ENCODE measurements at regions not wholly inside any gene's neighbourhood (a gene's known extent, or its start where the extent isn't known, plus 50 kb on each side); places are given as distances from the start of the nearest gene placed in this dataset.

GRCh38 chr3:117479095-117479494 lies 769.5 kb downstream of the TUSC7 start:
- H3K36me3 ChIP-seq (ENCODE audit: low read depth) = no peaks in the 10 kb centered on the region
- no peaks in the 10 kb centered on the region for H3K9me3 ChIP-seq (ENCODE audit: low read depth)
- no peak for DNase-seq
- no peaks in the 10 kb centered on the region for H4K20me1 ChIP-seq (ENCODE audit: insufficient read depth)
- no peaks in the 10 kb centered on the region for H3K79me2 ChIP-seq (ENCODE audit: insufficient read depth)
- WGBS, 2 experiments (ENCODE audit: low coverage in 1 of 2, low lambda C conversion rate in 2 of 2, missing lambda C conversion rate in 2 of 2) = 84 to 88% methylated on average over 2 of the region's 2 CpGs
- H3K9me2 ChIP-seq (ENCODE audit: insufficient read depth) = peaks cover 6% of the 10 kb centered on the region; the same call in 1 of the 2 replicates
- H3K9ac ChIP-seq = no peak overlapping the region
- no peak overlapping the region for H3K4me2 ChIP-seq (ENCODE audit: unreplicated experiment)
- H3K27ac ChIP-seq = no peak overlapping the region
- no peaks in the 10 kb centered on the region for H3F3A ChIP-seq (ENCODE audit: insufficient read depth)
- H3K27me3 ChIP-seq (replicated peaks; ENCODE audit: insufficient read depth) = no peaks in the 10 kb centered on the region
- no peak overlapping the region for H3K4me3 ChIP-seq
- H2AFZ ChIP-seq = no peak overlapping the region
- no peaks in the 10 kb centered on the region for H3K4me1 ChIP-seq (ENCODE audit: insufficient read depth)
- in situ Hi-C loops (cut with MboI) = no loop called here
- TF ChIP-seq EZH2phosphoT487 (IDR thresholded peaks at IDR 0.05; ENCODE audit: insufficient read depth, low read depth) = no peak
- TF ChIP-seq EZH2 (IDR thresholded peaks at IDR 0.05; ENCODE audit: insufficient read depth, poor library complexity, severe bottlenecking) = no peak

GRCh38 chr3:117480525-117480924 lies 770.9 kb downstream of the TUSC7 start:
- Histone ChIP-seq H3K9me2 (ENCODE audit: insufficient read depth) (peaks cover 6% of the 10 kb centered on the region; the same call in 1 of the 2 replicates), H3F3A (ENCODE audit: insufficient read depth) (no peaks in the 10 kb centered on the region), H3K4me2 (ENCODE audit: unreplicated experiment) (no peak overlapping the region), H3K27me3 (replicated peaks; ENCODE audit: insufficient read depth) (no peaks in the 10 kb centered on the region), H3K9ac (no peak overlapping the region), H3K36me3 (ENCODE audit: low read depth) (no peaks in the 10 kb centered on the region), H4K20me1 (ENCODE audit: insufficient read depth) (no peaks in the 10 kb centered on the region), H3K9me3 (ENCODE audit: low read depth) (no peaks in the 10 kb centered on the region), H3K4me1 (ENCODE audit: insufficient read depth) (no peaks in the 10 kb centered on the region), H3K4me3 (no peak overlapping the region), H2AFZ (no peak overlapping the region), H3K79me2 (ENCODE audit: insufficient read depth) (no peaks in the 10 kb centered on the region), H3K27ac (no peak overlapping the region)
- 57 to 70% methylated on average over 3 of the region's 3 CpGs for WGBS, 2 experiments (ENCODE audit: low coverage in 1 of 2, low lambda C conversion rate in 2 of 2, missing lambda C conversion rate in 2 of 2)
- no peak for DNase-seq
- TF ChIP-seq EZH2 (IDR thresholded peaks at IDR 0.05; ENCODE audit: insufficient read depth, poor library complexity, severe bottlenecking) (no peak), EZH2phosphoT487 (IDR thresholded peaks at IDR 0.05; ENCODE audit: insufficient read depth, low read depth) (no peak)
- in situ Hi-C loops (cut with MboI) = no loop called here

GRCh38 chr3:117480972-117481371 lies 771.4 kb downstream of the TUSC7 start:
- 14 to 21% methylated on average over 1 of the region's 1 CpG for WGBS, 2 experiments (ENCODE audit: low coverage in 1 of 2, low lambda C conversion rate in 2 of 2, missing lambda C conversion rate in 2 of 2)
- TF ChIP-seq EZH2 (IDR thresholded peaks at IDR 0.05; ENCODE audit: insufficient read depth, poor library complexity, severe bottlenecking) (no peak), EZH2phosphoT487 (IDR thresholded peaks at IDR 0.05; ENCODE audit: insufficient read depth, low read depth) (no peak)
- Histone ChIP-seq H2AFZ (no peak overlapping the region), H3K27me3 (replicated peaks; ENCODE audit: insufficient read depth) (no peaks in the 10 kb centered on the region), H3F3A (ENCODE audit: insufficient read depth) (no peaks in the 10 kb centered on the region), H3K9me3 (ENCODE audit: low read depth) (no peaks in the 10 kb centered on the region), H3K4me2 (ENCODE audit: unreplicated experiment) (no peak overlapping the region), H3K79me2 (ENCODE audit: insufficient read depth) (no peaks in the 10 kb centered on the region), H3K9me2 (ENCODE audit: insufficient read depth) (peaks cover 4% of the 10 kb centered on the region; the same call in 1 of the 2 replicates), H4K20me1 (ENCODE audit: insufficient read depth) (no peaks in the 10 kb centered on the region), H3K9ac (no peak overlapping the region), H3K36me3 (ENCODE audit: low read depth) (no peaks in the 10 kb centered on the region), H3K27ac (no peak overlapping the region), H3K4me3 (no peak overlapping the region), H3K4me1 (ENCODE audit: insufficient read depth) (no peaks in the 10 kb centered on the region)
- no peak for DNase-seq
- in situ Hi-C loops (cut with MboI) = no loop called here

GRCh38 chr3:117483839-117484238 lies 774.3 kb downstream of the TUSC7 start:
- H2AFZ ChIP-seq = no peak overlapping the region
- in situ Hi-C loops (cut with MboI) = no loop called here
- no peak overlapping the region for H3K4me2 ChIP-seq (ENCODE audit: unreplicated experiment)
- no peaks in the 10 kb centered on the region for H3K9me3 ChIP-seq (ENCODE audit: low read depth)
- no peaks in the 10 kb centered on the region for H4K20me1 ChIP-seq (ENCODE audit: insufficient read depth)
- no peak overlapping the region for H3K4me3 ChIP-seq
- no peaks in the 10 kb centered on the region for H3K36me3 ChIP-seq (ENCODE audit: low read depth)
- 86 to 88% methylated on average over 4 of the region's 4 CpGs for WGBS, 2 experiments (ENCODE audit: low coverage in 1 of 2, low lambda C conversion rate in 2 of 2, missing lambda C conversion rate in 2 of 2)
- H3K27me3 ChIP-seq (replicated peaks; ENCODE audit: insufficient read depth) = no peaks in the 10 kb centered on the region
- no peaks in the 10 kb centered on the region for H3F3A ChIP-seq (ENCODE audit: insufficient read depth)
- H3K9me2 ChIP-seq (ENCODE audit: insufficient read depth) = no peaks in the 10 kb centered on the region
- H3K79me2 ChIP-seq (ENCODE audit: insufficient read depth) = no peaks in the 10 kb centered on the region
- TF ChIP-seq EZH2 (IDR thresholded peaks at IDR 0.05; ENCODE audit: insufficient read depth, poor library complexity, severe bottlenecking) = no peak
- no peak for TF ChIP-seq EZH2phosphoT487 (IDR thresholded peaks at IDR 0.05; ENCODE audit: insufficient read depth, low read depth)
- no peak overlapping the region for H3K27ac ChIP-seq
- H3K4me1 ChIP-seq (ENCODE audit: insufficient read depth) = no peaks in the 10 kb centered on the region
- no peak for DNase-seq
- no peak overlapping the region for H3K9ac ChIP-seq

- Histone ChIP-seq H2AFZ (no peak overlapping the region), H3K9ac (no peak overlapping the region), H3K4me1 (ENCODE audit: insufficient read depth) (no peaks in the 10 kb centered on the region), H3K4me3 (no peak overlapping the region), H4K20me1 (ENCODE audit: insufficient read depth) (no peaks in the 10 kb centered on the region), H3K9me2 (ENCODE audit: insufficient read depth) (no peaks in the 10 kb centered on the region), H3K9me3 (ENCODE audit: low read depth) (no peaks in the 10 kb centered on the region), H3K27ac (no peak overlapping the region), H3F3A (ENCODE audit: insufficient read depth) (no peaks in the 10 kb centered on the region), H3K79me2 (ENCODE audit: insufficient read depth) (no peaks in the 10 kb centered on the region), H3K27me3 (replicated peaks; ENCODE audit: insufficient read depth) (no peaks in the 10 kb centered on the region), H3K4me2 (ENCODE audit: unreplicated experiment) (no peak overlapping the region), H3K36me3 (ENCODE audit: low read depth) (no peaks in the 10 kb centered on the region)
- in situ Hi-C loops (cut with MboI) = no loop called here
- TF ChIP-seq EZH2phosphoT487 (IDR thresholded peaks at IDR 0.05; ENCODE audit: insufficient read depth, low read depth) (no peak), EZH2 (IDR thresholded peaks at IDR 0.05; ENCODE audit: insufficient read depth, poor library complexity, severe bottlenecking) (no peak)
- no peak for DNase-seq
These were observed 776.3 kb downstream of the TUSC7 start for GRCh38 chr3:117485841-117486240.

Data from GM23248 (cell line).